ENCODE measurements at regions not wholly inside any gene's neighbourhood (a gene's known extent, or its start where the extent isn't known, plus 50 kb on each side); places are given as distances from the start of the nearest gene placed in this dataset.

DNA sequence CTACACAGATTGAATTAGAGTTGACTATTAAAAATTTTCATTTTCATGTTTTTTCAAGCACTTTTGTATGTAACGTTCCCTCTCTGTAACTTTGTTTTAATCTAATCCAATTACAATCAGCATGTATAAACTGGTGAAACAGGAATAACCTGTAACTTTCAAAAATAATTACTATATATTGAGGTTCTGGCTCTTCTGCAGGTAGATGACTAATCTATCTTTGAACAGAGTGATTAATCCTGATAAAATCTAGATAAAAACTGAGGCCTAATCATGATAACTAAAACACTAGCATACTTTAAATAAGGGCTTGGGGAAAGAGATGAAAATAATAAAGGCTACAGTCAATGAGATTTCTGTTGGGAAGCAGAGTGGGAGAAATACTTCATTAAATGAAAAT is 101.6 kb upstream of the KCND2 start:
- intact Hi-C loops (cut with micrococcal nuclease; ENCODE audit: unreplicated experiment) = no loop called here
- POLR2A ChIA-PET = no interaction called here

GRCh38 chr7:120180221-120180620 is 92.8 kb upstream of the KCND2 start:
- Mint-ChIP-seq H3K4me1 (ENCODE audit: low read depth, unreplicated experiment) (no peaks in the 10 kb centered on the region), H3K4me3 (ENCODE audit: unreplicated experiment) (no peak overlapping the region), H3K36me3 (ENCODE audit: insufficient read depth, unreplicated experiment) (no peaks in the 10 kb centered on the region), H3K9me3 (ENCODE audit: unreplicated experiment) (no peaks in the 10 kb centered on the region), H3K27me3 (ENCODE audit: insufficient read depth, unreplicated experiment) (peaks cover 3% of the 10 kb centered on the region), H3K27ac (ENCODE audit: unreplicated experiment) (no peak overlapping the region)
- BruUV-seq (replicated peaks) = no TSS peak
- Histone ChIP-seq H3K36me3 (ENCODE audit: control insufficient read depth, insufficient read depth, low read length) (no peaks in the 10 kb centered on the region), H3K9me3 (no peaks in the 10 kb centered on the region; the same call in 1 of the 2 replicates), H3K4me1 (no peaks in the 10 kb centered on the region), H3K27me3 (replicated peaks; ENCODE audit: control insufficient read depth, insufficient read depth, low read length) (no peaks in the 10 kb centered on the region), H3K4me3 (ENCODE audit: low read depth, low read length) (no peak overlapping the region)
- ChIA-PET POLR2A (no interaction called here), CTCF (interaction anchor here (0.7 kb wide), 1 partner anchor 700 kb away, joined by 4 read pairs; no protein-coding TSS in a partner anchor)
- intact Hi-C loops (cut with micrococcal nuclease; ENCODE audit: unreplicated experiment) = no loop called here
- TF ChIP-seq CTCF (IDR thresholded peaks at IDR 0.05; ENCODE audit: insufficient read depth in 1 of 2, low read depth in 1 of 2, low read length in 1 of 2, severe bottlenecking in 1 of 2, unreplicated experiment in 1 of 2) = no peak
- no peak for DNase-seq

More for the DNA sequence above, 101.6 kb upstream of the KCND2 start:
- Histone ChIP-seq H3K4me1 (no peaks in the 10 kb centered on the region), H3K36me3 (ENCODE audit: control insufficient read depth, insufficient read depth, low read length) (no peaks in the 10 kb centered on the region), H3K27me3 (replicated peaks; ENCODE audit: control insufficient read depth, insufficient read depth, low read length) (no peaks in the 10 kb centered on the region), H3K4me3 (ENCODE audit: low read depth, low read length) (no peak overlapping the region), H3K9me3 (no peaks in the 10 kb centered on the region)
- no peak for DNase-seq
- BruUV-seq (replicated peaks) = no TSS peak
- H3K27ac Mint-ChIP-seq (ENCODE audit: unreplicated experiment) = no peak overlapping the region
- H3K4me3 Mint-ChIP-seq (ENCODE audit: unreplicated experiment) = no peak overlapping the region
- H3K9me3 Mint-ChIP-seq (ENCODE audit: unreplicated experiment) = no peaks in the 10 kb centered on the region
- TF ChIP-seq CTCF (IDR thresholded peaks at IDR 0.05; ENCODE audit: insufficient read depth in 1 of 2, low read depth in 1 of 2, low read length in 1 of 2, severe bottlenecking in 1 of 2, unreplicated experiment in 1 of 2) = no peak
- CTCF ChIA-PET = no interaction called here
- no peaks in the 10 kb centered on the region for H3K4me1 Mint-ChIP-seq (ENCODE audit: low read depth, unreplicated experiment)
- H3K27me3 Mint-ChIP-seq (ENCODE audit: insufficient read depth, unreplicated experiment) = no peaks in the 10 kb centered on the region
- no peaks in the 10 kb centered on the region for H3K36me3 Mint-ChIP-seq (ENCODE audit: insufficient read depth, unreplicated experiment)

- POLR2A ChIA-PET = no interaction called here
- Histone ChIP-seq H3K4me3 (ENCODE audit: low read depth, low read length) (no peak overlapping the region), H3K27me3 (replicated peaks; ENCODE audit: control insufficient read depth, insufficient read depth, low read length) (no peaks in the 10 kb centered on the region), H3K36me3 (ENCODE audit: control insufficient read depth, insufficient read depth, low read length) (no peaks in the 10 kb centered on the region), H3K4me1 (no peaks in the 10 kb centered on the region), H3K9me3 (no peaks in the 10 kb centered on the region; the same call in 1 of the 2 replicates)
- BruUV-seq (replicated peaks) = no TSS peak
- peaks cover 3% of the 10 kb centered on the region for H3K27me3 Mint-ChIP-seq (ENCODE audit: insufficient read depth, unreplicated experiment)
- H3K27ac Mint-ChIP-seq (ENCODE audit: unreplicated experiment) = no peak overlapping the region
- no peak overlapping the region for H3K4me3 Mint-ChIP-seq (ENCODE audit: unreplicated experiment)
- DNase-seq = no peak
- intact Hi-C loops (cut with micrococcal nuclease; ENCODE audit: unreplicated experiment) = no loop called here
- H3K4me1 Mint-ChIP-seq (ENCODE audit: low read depth, unreplicated experiment) = no peaks in the 10 kb centered on the region
- CTCF ChIA-PET = no interaction called here
- TF ChIP-seq CTCF (IDR thresholded peaks at IDR 0.05; ENCODE audit: insufficient read depth in 1 of 2, low read depth in 1 of 2, low read length in 1 of 2, severe bottlenecking in 1 of 2, unreplicated experiment in 1 of 2) = no peak
- no peaks in the 10 kb centered on the region for H3K36me3 Mint-ChIP-seq (ENCODE audit: insufficient read depth, unreplicated experiment)
- no peaks in the 10 kb centered on the region for H3K9me3 Mint-ChIP-seq (ENCODE audit: unreplicated experiment)
These were observed 91.5 kb upstream of the KCND2 start for GRCh38 chr7:120181499-120181898.

Measured in Caco-2 (cell line).